H9 (cell line): ENCODE measurements at regions not wholly inside any gene's neighbourhood (a gene's known extent, or its start where the extent isn't known, plus 50 kb on each side); places are given as distances from the start of the nearest gene placed in this dataset.
A peak's percentile ranks its signal among the peaks of the same experiment; 100 is the strongest.

Experiments used
- DNase-seq: peaks from one replicate; pipeline ENCODE4 v3.0.0-alpha.2; 2017
- H2AFZ ChIP-seq: one replicate; pipeline ENCODE4 v1.6.1; 2013; ENCODE audit warnings: mild to moderate bottlenecking, low read length, control low read depth, moderate library complexity
- H2AK5ac ChIP-seq: 2 replicates; pipeline ENCODE4 v1.6.1; 2013; ENCODE audit warnings: low read length, control low read depth, mixed read lengths; ENCODE audit not compliant: insufficient read length
- H2BK120ac ChIP-seq: one replicate; pipeline ENCODE4 v1.6.1; 2013; ENCODE audit warnings: low read depth, mild to moderate bottlenecking, low read length, control low read depth, inconsistent platforms; ENCODE audit not compliant: poor library complexity, severe bottlenecking
- H2BK12ac ChIP-seq: 2 replicates; pipeline ENCODE4 v1.6.1; 2013; ENCODE audit warnings: low read length, control low read depth, mixed read lengths, low read depth; ENCODE audit not compliant: insufficient read length
- H2BK15ac ChIP-seq: 2 replicates; pipeline ENCODE4 v1.6.1; 2013; ENCODE audit warnings: low read depth, low read length, control low read depth
- H2BK20ac ChIP-seq: one replicate; pipeline ENCODE4 v1.6.1; 2013; ENCODE audit warnings: low read depth, mild to moderate bottlenecking, low read length, control low read depth, inconsistent platforms; ENCODE audit not compliant: poor library complexity, severe bottlenecking
- H2BK5ac ChIP-seq: 2 replicates; pipeline ENCODE4 v1.6.1; 2013; ENCODE audit warnings: low read length, control low read depth, mixed read lengths; ENCODE audit not compliant: insufficient read length
- H3K14ac ChIP-seq: 2 replicates; pipeline ENCODE4 v1.6.1; 2013; ENCODE audit warnings: low read length, control low read depth; ENCODE audit not compliant: insufficient read depth
- H3K18ac ChIP-seq: 2 replicates; pipeline ENCODE4 v1.6.1; 2013; ENCODE audit warnings: low read depth, mild to moderate bottlenecking, mixed read lengths, low read length, control low read depth; ENCODE audit not compliant: insufficient read length
- H3K23ac ChIP-seq: 2 replicates; pipeline ENCODE4 v1.6.1; 2013; ENCODE audit warnings: low read length, control low read depth, mixed read lengths, low read depth; ENCODE audit not compliant: insufficient read length
- H3K23me2 ChIP-seq: 2 replicates; pipeline ENCODE4 v1.6.1; 2013; ENCODE audit warnings: low read depth, mild to moderate bottlenecking, mixed read lengths, low read length, control low read depth; ENCODE audit not compliant: insufficient read length, poor library complexity, severe bottlenecking
- H3K27ac ChIP-seq: 2 replicates; pipeline ENCODE4 v1.5.1; 2013; ENCODE audit warnings: low read length, control low read depth, mixed read lengths, low read depth; ENCODE audit not compliant: insufficient read length
- H3K27me3 ChIP-seq: 2 replicates; pipeline ENCODE4 v1.6.1; 2013; ENCODE audit warnings: low read length, control low read depth, inconsistent platforms; ENCODE audit not compliant: insufficient read depth
- H3K4ac ChIP-seq: 2 replicates; pipeline ENCODE4 v1.6.1; 2013; ENCODE audit warnings: low read depth, mild to moderate bottlenecking, control low read depth, inconsistent platforms, low read length, moderate library complexity
- H3K4me1 ChIP-seq: 2 replicates; pipeline ENCODE4 v1.6.1; 2013; ENCODE audit warnings: low read length, control low read depth, inconsistent platforms; ENCODE audit not compliant: insufficient read depth
- H3K4me2 ChIP-seq: 2 replicates; pipeline ENCODE4 v1.6.1; 2013; ENCODE audit warnings: low read length, control low read depth, mixed read lengths; ENCODE audit not compliant: insufficient read length, insufficient read depth
- H3K56ac ChIP-seq: 2 replicates; pipeline ENCODE4 v1.6.1; 2013; ENCODE audit warnings: low read depth, mild to moderate bottlenecking, mixed read lengths, low read length, control low read depth; ENCODE audit not compliant: insufficient read length
- H3K79me1 ChIP-seq: 2 replicates; pipeline ENCODE4 v1.6.1; 2013; ENCODE audit warnings: low read depth, mild to moderate bottlenecking, moderate library complexity, low read length, control low read depth, inconsistent platforms; ENCODE audit not compliant: insufficient read depth, poor library complexity, severe bottlenecking
- H3K79me2 ChIP-seq: 2 replicates; pipeline ENCODE4 v1.6.1; 2013; ENCODE audit warnings: low read length, control low read depth, inconsistent platforms; ENCODE audit not compliant: insufficient read depth
- H3K9ac ChIP-seq: 2 replicates; pipeline ENCODE4 v1.6.1; 2013; ENCODE audit warnings: low read length, control low read depth, mixed read lengths; ENCODE audit not compliant: insufficient read length; ENCODE audit errors: extremely low read depth
- H3K9me3 ChIP-seq: one replicate; pipeline ENCODE4 v1.6.1; 2013; ENCODE audit warnings: low read depth, low read length, inconsistent platforms; ENCODE audit not compliant: control insufficient read depth
- H3T11ph ChIP-seq: one replicate; pipeline ENCODE4 v1.6.1; 2013; ENCODE audit warnings: mild to moderate bottlenecking, low read length, control low read depth, inconsistent platforms
- H4K20me1 ChIP-seq: one replicate; pipeline ENCODE4 v1.6.1; 2013; ENCODE audit not compliant: control insufficient read depth, insufficient read length, insufficient read depth
- H4K5ac ChIP-seq: 2 replicates; pipeline ENCODE4 v1.6.1; 2013; ENCODE audit warnings: low read depth, mild to moderate bottlenecking, mixed read lengths, low read length, control low read depth; ENCODE audit not compliant: insufficient read length
- H4K8ac ChIP-seq: replicated peaks from 2 replicates; pipeline ENCODE4 v1.6.1; 2013; ENCODE audit warnings: low read length, control low read depth, mixed read lengths, low read depth; ENCODE audit not compliant: insufficient read length
- H4K91ac ChIP-seq: 2 replicates; pipeline ENCODE4 v1.6.1; 2013; ENCODE audit warnings: low read depth, mild to moderate bottlenecking, moderate library complexity, mixed read lengths, low read length, control low read depth; ENCODE audit not compliant: insufficient read length
- H3K27ac Mint-ChIP-seq, 3 experiments: 2 replicates in 2 of 3; 3 replicates in 1 of 3; pipeline ENCODE4 v1.8.0; 2020 to 2021; ENCODE audit warnings: mixed read lengths in 3 of 3, mild to moderate bottlenecking in 1 of 3, moderate library complexity in 1 of 3
- H3K27me3 Mint-ChIP-seq: 2 replicates; pipeline ENCODE4 v1.8.0; 2021; ENCODE audit warnings: low read depth, mild to moderate bottlenecking, moderate library complexity, mixed read lengths
- H3K36me3 Mint-ChIP-seq, 3 experiments: 2 replicates in 2 of 3; 3 replicates in 1 of 3; pipeline ENCODE4 v1.8.0; 2020 to 2021; ENCODE audit warnings: low read depth in 3 of 3, mixed read lengths in 3 of 3; ENCODE audit not compliant: insufficient read depth in 1 of 3
- H3K4me1 Mint-ChIP-seq, 2 experiments: 2 replicates each; pipeline ENCODE4 v1.8.0; 2020; ENCODE audit warnings: mixed read lengths in 2 of 2
- H3K4me3 Mint-ChIP-seq, 2 experiments: 2 replicates in 1 of 2; 3 replicates in 1 of 2; pipeline ENCODE4 v1.8.0; 2020 to 2021; ENCODE audit warnings: mild to moderate bottlenecking in 2 of 2, mixed read lengths in 2 of 2, moderate library complexity in 1 of 2
- H3K9me3 Mint-ChIP-seq, 2 experiments: 2 replicates in 1 of 2; 3 replicates in 1 of 2; pipeline ENCODE4 v1.8.0; 2020; ENCODE audit warnings: mild to moderate bottlenecking in 2 of 2, mixed read lengths in 2 of 2, moderate library complexity in 1 of 2
- WGBS: extraction: QIAGEN DNeasy Blood & Tissue Kit; methylation state at CpG from one replicate; pipeline ENCODE4 v1.1.7; 2013; ENCODE audit warnings: missing lambda C conversion rate, low lambda C conversion rate, mixed read lengths; ENCODE audit not compliant: insufficient read length; ENCODE audit errors: extremely low coverage; 5-methylcytosine and 5-hydroxymethylcytosine counted together
- TF ChIP-seq, protein P1 (sequence below): fragments of 200-600 bp; sonication (generic); conservative IDR thresholded peaks from 3 replicates; pipeline ENCODE4 v1.8.0; 2021; ENCODE audit warnings: antibody characterized with exemption, mild to moderate bottlenecking

DNA sequence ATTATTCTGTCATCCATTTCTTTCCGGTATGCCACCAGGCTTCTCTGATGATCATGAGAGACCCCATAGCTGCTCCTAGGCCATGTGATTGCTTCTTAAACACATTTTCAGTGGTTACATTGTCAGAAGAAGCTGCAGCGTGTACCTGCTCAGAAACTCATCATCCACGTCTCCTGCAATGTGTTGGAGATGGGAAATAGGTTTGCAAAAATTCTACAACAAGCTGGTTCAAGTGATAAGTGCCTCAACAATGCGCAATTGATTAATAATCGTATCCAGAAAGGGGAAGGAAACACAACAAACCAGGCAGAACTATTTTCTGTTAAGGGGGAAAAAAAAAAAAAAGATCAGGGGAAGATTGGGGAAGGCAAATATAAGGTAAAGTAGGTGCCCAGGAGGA is 75.7 kb upstream of the THUMPD2 start:
- Mint-ChIP-seq H3K9me3 (no peaks in the 10 kb centered on the region), H3K4me1 (peaks cover 13% of the 10 kb centered on the region in 2 experiments), H3K27ac (0 out of 7 replicates have a peak overlapping the region, but pooled peaks of 1 of the 3 experiments have one; percentile 12), H3K4me3 (no peak overlapping the region), H3K27me3 (no peaks in the 10 kb centered on the region), H3K36me3 (no peaks in the 10 kb centered on the region)
- DNase-seq = no peak
- Histone ChIP-seq H3K27ac (no peak overlapping the region), H3K18ac (no peak overlapping the region), H3K56ac (no peak overlapping the region), H3K4me2 (no peak overlapping the region), H2AK5ac (no peak overlapping the region), H4K20me1 (no peaks in the 10 kb centered on the region), H2AFZ (no peak overlapping the region), H2BK120ac (no peak overlapping the region), H3K79me1 (no peaks in the 10 kb centered on the region), H3K4me1 (no peaks in the 10 kb centered on the region), H3K9me3 (no peaks in the 10 kb centered on the region), H2BK12ac (no peak overlapping the region), H2BK5ac (no peak overlapping the region), H3K79me2 (no peaks in the 10 kb centered on the region), H2BK20ac (no peak overlapping the region), H4K91ac (no peak overlapping the region), H3K4ac (no peak overlapping the region), H3K23me2 (no peaks in the 10 kb centered on the region), H2BK15ac (no peak overlapping the region), H3K14ac (no peak overlapping the region), H3K9ac (no peak overlapping the region), H3K27me3 (no peaks in the 10 kb centered on the region), H3T11ph (no peak overlapping the region), H4K5ac (no peak overlapping the region), H3K23ac (no peak overlapping the region), H4K8ac (no peak overlapping the region)
- WGBS = no CpG with 5 or more reads among the region's 5 CpGs
- TF ChIP-seq, protein P1, sequence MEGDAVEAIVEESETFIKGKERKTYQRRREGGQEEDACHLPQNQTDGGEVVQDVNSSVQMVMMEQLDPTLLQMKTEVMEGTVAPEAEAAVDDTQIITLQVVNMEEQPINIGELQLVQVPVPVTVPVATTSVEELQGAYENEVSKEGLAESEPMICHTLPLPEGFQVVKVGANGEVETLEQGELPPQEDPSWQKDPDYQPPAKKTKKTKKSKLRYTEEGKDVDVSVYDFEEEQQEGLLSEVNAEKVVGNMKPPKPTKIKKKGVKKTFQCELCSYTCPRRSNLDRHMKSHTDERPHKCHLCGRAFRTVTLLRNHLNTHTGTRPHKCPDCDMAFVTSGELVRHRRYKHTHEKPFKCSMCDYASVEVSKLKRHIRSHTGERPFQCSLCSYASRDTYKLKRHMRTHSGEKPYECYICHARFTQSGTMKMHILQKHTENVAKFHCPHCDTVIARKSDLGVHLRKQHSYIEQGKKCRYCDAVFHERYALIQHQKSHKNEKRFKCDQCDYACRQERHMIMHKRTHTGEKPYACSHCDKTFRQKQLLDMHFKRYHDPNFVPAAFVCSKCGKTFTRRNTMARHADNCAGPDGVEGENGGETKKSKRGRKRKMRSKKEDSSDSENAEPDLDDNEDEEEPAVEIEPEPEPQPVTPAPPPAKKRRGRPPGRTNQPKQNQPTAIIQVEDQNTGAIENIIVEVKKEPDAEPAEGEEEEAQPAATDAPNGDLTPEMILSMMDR = no peak
